H1 (cell line): ENCODE measurements at regions not wholly inside any gene's neighbourhood (a gene's known extent, or its start where the extent isn't known, plus 50 kb on each side); places are given as distances from the start of the nearest gene placed in this dataset.

Experiments
- CTCF ChIA-PET: fragments of 300-600 bp; sonication (Branson Sonifier 250); formaldehyde crosslinking; loops from one replicate; lab custom pipeline; 2021; ENCODE audit not compliant: partially characterized antibody; lab: Charles Lee
- POLR2A ChIA-PET: fragments of 300-600 bp; sonication (Branson Sonifier 250); formaldehyde crosslinking; loops from one replicate; lab custom pipeline; 2021; ENCODE audit warnings: inconsistent platforms; ENCODE audit not compliant: partially characterized antibody; lab: Charles Lee
- DNase-seq, 2 experiments: peaks; one replicate each; pipeline versions ENCODE4 v3.0.0 to v3.0.0-alpha.2; 2010 to 2022; ENCODE audit warnings: low spot score in 2 of 2, low read depth in 1 of 2, mixed read lengths in 1 of 2
- FAIRE-seq: peaks from 2 replicates; lab custom pipeline; 2011; peaks lifted over from hg19 to GRCh38; lab: Jason Lieb, UNC
- H2AFZ ChIP-seq: 2 replicates; pipeline ENCODE4 v1.8.1; 2012; ENCODE audit warnings: low read length, inconsistent platforms
- H2AK5ac ChIP-seq: 2 replicates; pipeline ENCODE4 v1.6.1; 2013; ENCODE audit warnings: low read depth, low read length
- H2BK120ac ChIP-seq: replicated peaks from 2 replicates; pipeline ENCODE3; 2013; ENCODE audit warnings: low read depth, low read length, inconsistent platforms
- H2BK12ac ChIP-seq: 2 replicates; pipeline ENCODE4 v1.6.1; 2013; ENCODE audit warnings: low read depth, low read length
- H2BK15ac ChIP-seq: 2 replicates; pipeline ENCODE4 v1.6.1; 2013; ENCODE audit warnings: low read length
- H2BK20ac ChIP-seq: 2 replicates; pipeline ENCODE4 v1.6.1; 2013; ENCODE audit warnings: low read length
- H2BK5ac ChIP-seq: 2 replicates; pipeline ENCODE4 v1.6.1; 2013; ENCODE audit warnings: low read depth, low read length
- H3K14ac ChIP-seq: 2 replicates; pipeline ENCODE4 v1.6.1; 2013; ENCODE audit warnings: inconsistent platforms; ENCODE audit not compliant: insufficient read length
- H3K18ac ChIP-seq: 2 replicates; pipeline ENCODE4 v1.6.1; 2013; ENCODE audit warnings: low read length; ENCODE audit errors: extremely low read depth
- H3K23ac ChIP-seq: 2 replicates; pipeline ENCODE4 v1.6.1; 2013; ENCODE audit warnings: inconsistent platforms; ENCODE audit not compliant: insufficient read length
- H3K23me2 ChIP-seq: 2 replicates; pipeline ENCODE4 v1.6.1; 2013; ENCODE audit warnings: low read depth, low read length
- H3K27ac ChIP-seq: 2 replicates; pipeline ENCODE4 v1.6.1; 2011; ENCODE audit warnings: low read depth, low read length, inconsistent platforms
- H3K27me3 ChIP-seq, 4 experiments: replicated peaks in 1 of 4; 1 replicate in 1 of 4; 2 replicates in 3 of 4; pipeline versions ENCODE4 v1.6.1 to v1.8.1; 2011 to 2013; ENCODE audit warnings: low read length in 3 of 4, mild to moderate bottlenecking in 3 of 4, inconsistent platforms in 2 of 4, mixed read lengths in 2 of 4, moderate library complexity in 1 of 4; ENCODE audit not compliant: control insufficient read depth in 3 of 4, insufficient read depth in 3 of 4; ENCODE audit errors: extremely low read depth in 1 of 4
- H3K36me3 ChIP-seq, 4 experiments: 2 replicates each; pipeline versions ENCODE4 v1.6.1 to v1.8.1; 2011 to 2013; ENCODE audit warnings: mild to moderate bottlenecking in 4 of 4, low read length in 3 of 4, moderate library complexity in 2 of 4, control low read depth in 1 of 4, inconsistent platforms in 1 of 4; ENCODE audit not compliant: insufficient read depth in 4 of 4, control insufficient read depth in 2 of 4
- H3K4ac ChIP-seq: replicated peaks from 2 replicates; pipeline ENCODE3; 2013; ENCODE audit warnings: low read length, low read depth, mixed read lengths, inconsistent platforms; ENCODE audit not compliant: insufficient read length
- H3K4me1 ChIP-seq, 4 experiments: replicated peaks in 1 of 4; 1 replicate in 1 of 4; 2 replicates in 3 of 4; pipeline versions ENCODE4 v1.6.1 to v1.8.1; 2011 to 2013; ENCODE audit warnings: low read length in 3 of 4, inconsistent platforms in 2 of 4, mixed read lengths in 1 of 4; ENCODE audit not compliant: insufficient read depth in 4 of 4, control insufficient read depth in 3 of 4
- H3K4me2 ChIP-seq, 2 experiments: 2 replicates each; pipeline versions ENCODE4 v1.6.1 to v1.8.1; 2011 to 2013; ENCODE audit warnings: low read depth in 2 of 2, low read length in 2 of 2, control low read depth in 1 of 2, inconsistent platforms in 1 of 2, mild to moderate bottlenecking in 1 of 2; ENCODE audit not compliant: insufficient read depth in 1 of 2
- H3K4me3 ChIP-seq, 4 experiments: fragments of 200-600, 300-600 bp in 1 of 4; sonication (generic), shearing (Covaris generic), sonication (Bioruptor Twin) in 1 of 4; 2 replicates each; pipeline versions ENCODE4 v1.5.1 to v1.8.1; 2011 to 2016; ENCODE audit warnings: low read length in 4 of 4, low read depth in 3 of 4, control low read depth in 2 of 4, inconsistent platforms in 2 of 4, mild to moderate bottlenecking in 2 of 4, mixed read lengths in 1 of 4, moderate library complexity in 1 of 4; ENCODE audit not compliant: insufficient read depth in 2 of 4; ENCODE audit errors: extremely low read depth in 1 of 4
- H3K56ac ChIP-seq: replicated peaks from 2 replicates; pipeline ENCODE3; 2013; ENCODE audit warnings: low read depth, mild to moderate bottlenecking, mixed read lengths, low read length, inconsistent platforms; ENCODE audit not compliant: insufficient read length
- H3K79me1 ChIP-seq: 2 replicates; pipeline ENCODE4 v1.6.1; 2013; ENCODE audit warnings: low read depth, low read length, control low read depth
- H3K79me2 ChIP-seq, 2 experiments: 2 replicates each; pipeline versions ENCODE4 v1.6.1 to v1.8.1; 2012 to 2013; ENCODE audit warnings: low read length in 2 of 2, mild to moderate bottlenecking in 2 of 2, inconsistent platforms in 1 of 2; ENCODE audit not compliant: insufficient read depth in 2 of 2, control insufficient read depth in 1 of 2
- H3K9ac ChIP-seq, 4 experiments: replicated peaks in 1 of 4; 1 replicate in 1 of 4; 2 replicates in 3 of 4; pipeline versions ENCODE4 v1.6.1 to v1.8.1; 2011 to 2013; ENCODE audit warnings: low read depth in 3 of 4, low read length in 3 of 4, control low read depth in 2 of 4, mild to moderate bottlenecking in 2 of 4, moderate library complexity in 2 of 4, inconsistent platforms in 1 of 4; ENCODE audit errors: extremely low read depth in 1 of 4
- H3K9me3 ChIP-seq, 2 experiments: 2 replicates each; pipeline versions ENCODE4 v1.6.1 to v1.8.1; 2012 to 2013; ENCODE audit warnings: mild to moderate bottlenecking in 2 of 2, moderate library complexity in 2 of 2, control low read depth in 1 of 2, inconsistent platforms in 1 of 2, low read depth in 1 of 2, low read length in 1 of 2, mixed read lengths in 1 of 2; ENCODE audit not compliant: insufficient read depth in 2 of 2
- H4K20me1 ChIP-seq, 2 experiments: replicated peaks in 1 of 2; 2 replicates each; pipeline versions ENCODE3 to v1.8.1; 2011 to 2013; ENCODE audit warnings: inconsistent platforms in 2 of 2, low read length in 2 of 2, mild to moderate bottlenecking in 1 of 2; ENCODE audit not compliant: insufficient read depth in 2 of 2, control insufficient read depth in 1 of 2
- H4K5ac ChIP-seq: 2 replicates; pipeline ENCODE4 v1.6.1; 2013; ENCODE audit warnings: low read length, low read depth, mixed read lengths, inconsistent platforms; ENCODE audit not compliant: insufficient read length
- H4K8ac ChIP-seq: 2 replicates; pipeline ENCODE4 v1.8.0; 2013; ENCODE audit warnings: mild to moderate bottlenecking, moderate library complexity, low read length, inconsistent platforms; ENCODE audit not compliant: insufficient read depth; ENCODE audit errors: extremely low read depth
- H4K91ac ChIP-seq: replicated peaks from 2 replicates; pipeline ENCODE3; 2013; ENCODE audit warnings: low read length, mixed read lengths, inconsistent platforms; ENCODE audit not compliant: insufficient read length
- CHD2 ChIP-seq: IDR thresholded peaks from 2 replicates; pipeline ENCODE4 v1.6.1; 2012; ENCODE audit warnings: low read length, improper control_type of control experiment
- CREB1 ChIP-seq: IDR thresholded peaks from 2 replicates; pipeline ENCODE4 v1.6.1; 2012; ENCODE audit warnings: inconsistent platforms
- HDAC6 ChIP-seq: IDR thresholded peaks from one replicate; pipeline ENCODE4 v1.7.1; 2012; ENCODE audit warnings: low read depth, mild to moderate bottlenecking, inconsistent platforms, low read length, moderate library complexity
- WGBS, 2 experiments: shearing (Covaris generic) in 1 of 2; methylation state at CpG; one replicate each; pipeline versions ENCODE4 v1.1.6 to v1.1.7; 2013 to 2015; ENCODE audit warnings: low lambda C conversion rate in 2 of 2, mixed read lengths in 2 of 2, inconsistent platforms in 1 of 2, low coverage in 1 of 2, missing lambda C conversion rate in 1 of 2; ENCODE audit not compliant: insufficient replicate concordance in 2 of 2, insufficient coverage in 1 of 2, insufficient read length in 1 of 2; ENCODE audit errors: extremely low coverage in 1 of 2, missing lambda C conversion rate in 1 of 2; 5-methylcytosine and 5-hydroxymethylcytosine counted together

GRCh38 chr5:143987751-143988560, 176.0 kb downstream of the HMHB1 start:
- CTCF ChIA-PET: interaction anchor here (1.2 to 1.3 kb wide), 2 partner anchors 18 to 155 kb away, joined by 3 read pairs; no protein-coding TSS in a partner anchor

More at GRCh38 chr5:143987751-143988560, 176.0 kb downstream of the HMHB1 start:
- Histone ChIP-seq H2BK15ac (no peak overlapping the region), H3K56ac (no peak overlapping the region), H4K20me1 (no peaks in the 10 kb centered on the region), H2BK20ac (no peak overlapping the region), H2AFZ (no peak overlapping the region), H3K23me2 (no peaks in the 10 kb centered on the region; the same call in 1 of the 2 replicates), H2BK120ac (no peak overlapping the region), H2BK5ac (no peak overlapping the region), H3K27me3 (no peaks in the 10 kb centered on the region), H3K14ac (no peak overlapping the region), H2AK5ac (no peak overlapping the region), H4K5ac (no peak overlapping the region), H3K4ac (no peak overlapping the region), H3K4me3 (no peak overlapping the region), H2BK12ac (no peak overlapping the region), H3K27ac (no peak overlapping the region), H3K79me2 (no peaks in the 10 kb centered on the region), H4K8ac (no peak overlapping the region), H3K4me2 (no peak overlapping the region), H3K23ac (no peak overlapping the region), H3K9ac (no peak overlapping the region), H3K36me3 (no peaks in the 10 kb centered on the region), H4K91ac (no peak overlapping the region), H3K79me1 (no peaks in the 10 kb centered on the region), H3K9me3 (no peaks in the 10 kb centered on the region), H3K18ac (no peak overlapping the region), H3K4me1 (peaks cover 0 to 4% (median 0%) of the 10 kb centered on the region in 4 experiments; a peak in 1 of 7 replicates)
- POLR2A ChIA-PET: no interaction called here
- DNase-seq (no peak), FAIRE-seq (no peak)
- TF ChIP-seq CREB1 (no peak), CHD2 (no peak), HDAC6 (no peak)
- 90% methylated on average over 3 of the region's 3 CpGs; no CpG with 5 or more reads in 1 of the 2 experiments for WGBS, 2 experiments
